GM12878 (cell line): ENCODE measurements at regions not wholly inside any gene's neighbourhood (a gene's known extent, or its start where the extent isn't known, plus 50 kb on each side); places are given as distances from the start of the nearest gene placed in this dataset.

ENCODE experiments used
- ATF2 ChIP-seq: IDR thresholded peaks from 2 replicates; pipeline ENCODE4 v1.6.1; 2012; ENCODE audit warnings: low read length, inconsistent platforms
- BRCA1 ChIP-seq: IDR thresholded peaks from 2 replicates; pipeline ENCODE4 v1.6.1; 2011; ENCODE audit warnings: low read depth, low read length, improper control_type of control experiment
- CHD2 ChIP-seq: IDR thresholded peaks from 2 replicates; pipeline ENCODE4 v1.6.1; 2011; ENCODE audit warnings: low read depth, low read length, improper control_type of control experiment, borderline replicate concordance
- CTCF ChIP-seq, 3 experiments: IDR thresholded peaks in 2 of 3; conservative IDR thresholded peaks in 1 of 3; 2 replicates each; pipeline ENCODE4 v1.5.1; 2011; ENCODE audit warnings: low read depth in 3 of 3, low read length in 3 of 3, mild to moderate bottlenecking in 3 of 3, control low read depth in 2 of 3, moderate library complexity in 2 of 3, inconsistent platforms in 1 of 3, mixed read lengths in 1 of 3; ENCODE audit not compliant: control insufficient read depth in 2 of 3, insufficient read depth in 1 of 3; ENCODE audit errors: extremely low read depth in 1 of 3
- EED ChIP-seq: sonication (generic); IDR thresholded peaks from 2 replicates; pipeline ENCODE4 v1.6.1; 2016; ENCODE audit warnings: antibody characterized with exemption, low read depth
- ELK1 ChIP-seq: IDR thresholded peaks from 2 replicates; pipeline ENCODE4 v1.6.1; 2012; ENCODE audit warnings: low read depth, low read length, improper control_type of control experiment
- ETV6 ChIP-seq, 2 experiments: fragments of 450-650 bp in 1 of 2; IDR thresholded peaks in 1 of 2; conservative IDR thresholded peaks in 1 of 2; 2 replicates each; pipeline ENCODE4 v1.6.1; 2014; ENCODE audit warnings: antibody characterized with exemption in 1 of 2, borderline replicate concordance in 1 of 2, low read depth in 1 of 2, mild to moderate bottlenecking in 1 of 2, moderate library complexity in 1 of 2
- EZH2 ChIP-seq: IDR thresholded peaks from 2 replicates; pipeline ENCODE4 v1.6.1; 2012; ENCODE audit warnings: low read depth, mild to moderate bottlenecking, control low read depth, inconsistent platforms, low read length, borderline replicate concordance; ENCODE audit not compliant: control insufficient read depth
- IRF3 ChIP-seq: fragments of 450-650 bp; IDR thresholded peaks from 2 replicates; pipeline ENCODE4 v1.6.1; 2014; ENCODE audit warnings: mild to moderate bottlenecking
- IRF5 ChIP-seq: fragments of 450-650 bp; IDR thresholded peaks from 2 replicates; pipeline ENCODE4 v1.6.1; 2017; ENCODE audit warnings: borderline replicate concordance
- KDM1A ChIP-seq: fragments of 200-600 bp; sonication (generic); IDR thresholded peaks from 2 replicates; pipeline ENCODE4 v1.6.1; 2016; ENCODE audit warnings: borderline replicate concordance
- NFYA ChIP-seq: IDR thresholded peaks from 2 replicates; pipeline ENCODE4 v1.6.1; 2011; ENCODE audit warnings: low read depth, mild to moderate bottlenecking, low read length, improper control_type of control experiment, borderline replicate concordance
- RBBP5 ChIP-seq: fragments of 200-600 bp; sonication (generic); conservative IDR thresholded peaks from 2 replicates; pipeline ENCODE4 v1.6.1; 2016
- REST ChIP-seq: IDR thresholded peaks from 2 replicates; pipeline ENCODE4 v1.6.1; 2012; ENCODE audit warnings: mild to moderate bottlenecking, low read depth, low read length
- SIX5 ChIP-seq: IDR thresholded peaks from 2 replicates; pipeline ENCODE4 v1.6.1; 2011; ENCODE audit warnings: mild to moderate bottlenecking, low read depth, low read length, moderate library complexity; ENCODE audit not compliant: severe bottlenecking
- SMAD1 ChIP-seq: fragments of 450-650 bp; IDR thresholded peaks from 2 replicates; pipeline ENCODE4 v1.6.1; 2018; ENCODE audit warnings: mild to moderate bottlenecking, low read depth; ENCODE audit not compliant: partially characterized antibody
- TAF1 ChIP-seq: IDR thresholded peaks from 2 replicates; pipeline ENCODE4 v1.6.1; 2011; ENCODE audit warnings: mild to moderate bottlenecking, low read depth, low read length, borderline replicate concordance
- ZBED1 ChIP-seq: IDR thresholded peaks from 2 replicates; pipeline ENCODE4 v1.6.1; 2016; ENCODE audit warnings: borderline replicate concordance
- ZNF217 ChIP-seq: fragments of 450-650 bp; IDR thresholded peaks from 2 replicates; pipeline ENCODE4 v1.6.1; 2017; ENCODE audit warnings: antibody characterized with exemption, mild to moderate bottlenecking

- TF ChIP-seq CHD2 (no peak), ATF2 (no peak), EZH2 (no peak), KDM1A (no peak), ZNF217 (no peak), RBBP5 (no peak), ETV6 (conservative IDR thresholded peaks at IDR 0.05 in 1 of 2, IDR thresholded peaks at IDR 0.05 in 1 of 2; ENCODE audit: borderline replicate concordance in 1 of 2, low read depth in 1 of 2) (no peak), TAF1 (no peak), ZBED1 (no peak), ELK1 (no peak), IRF5 (no peak), IRF3 (no peak), NFYA (no peak), SMAD1 (no peak), CTCF (IDR thresholded peaks at IDR 0.05 in 2 of 3, conservative IDR thresholded peaks at IDR 0.05 in 1 of 3; ENCODE audit: control insufficient read depth in 2 of 3, extremely low read depth in 1 of 3, insufficient read depth in 1 of 3, low read depth in 3 of 3, low read length in 3 of 3) (no peak), REST (no peak), EED (no peak), BRCA1 (no peak), SIX5 (peak; percentile 70)
Observed at GRCh38 chr9:129317179-129318011, 139.3 kb upstream of the IER5L start (continued).
